Fibroblast of peridontal ligament (primary cell): ENCODE measurements at regions not wholly inside any gene's neighbourhood (a gene's known extent, or its start where the extent isn't known, plus 50 kb on each side); places are given as distances from the start of the nearest gene placed in this dataset.
"Not testable (repeated sequence)": the region's sequence is repeated elsewhere in the genome, so short reads cannot be mapped to it uniquely, and the experiment has no call there.

Experiments
- DNase-seq: peaks from one replicate; pipeline ENCODE4 v3.0.0-alpha.2; 2010; ENCODE audit errors: extremely low read depth

- no peak for DNase-seq
Measured at GRCh38 chr4:129672941-129673340, 577.0 kb downstream of the C4orf33 start.

- no peak for DNase-seq
Measured at GRCh38 chr4:129675036-129675435, 579.1 kb downstream of the C4orf33 start.

- DNase-seq = no peak
Measured at GRCh38 chr4:129676934-129677333, 581.0 kb downstream of the C4orf33 start.

- DNase-seq = no peak
Measured at GRCh38 chr4:129682586-129682985, 586.6 kb downstream of the C4orf33 start.

- no peak for DNase-seq
Measured at GRCh38 chr4:129707949-129708348, 612.0 kb downstream of the C4orf33 start.

GRCh38 chr4:129708784-129709183 lies 612.8 kb downstream of the C4orf33 start:
- no peak for DNase-seq

- no peak for DNase-seq
Measured at GRCh38 chr4:129738175-129738574, 642.2 kb downstream of the C4orf33 start.

- no peak for DNase-seq
Measured at GRCh38 chr4:129747756-129748155, 651.8 kb downstream of the C4orf33 start.

GRCh38 chr4:129748991-129749390 lies 653.0 kb downstream of the C4orf33 start:
- no peak for DNase-seq

GRCh38 chr4:129751646-129752045 lies 655.7 kb downstream of the C4orf33 start:
- DNase-seq = no peak

- no peak for DNase-seq
Measured at GRCh38 chr4:129783596-129783995, 687.6 kb downstream of the C4orf33 start.

GRCh38 chr4:129788486-129788885 lies 692.5 kb downstream of the C4orf33 start:
- DNase-seq = no peak

- no peak for DNase-seq
Measured at GRCh38 chr4:129804461-129804981, 708.6 kb downstream of the C4orf33 start.

- DNase-seq = no peak
Measured at GRCh38 chr4:129806986-129807385, 711.0 kb downstream of the C4orf33 start.

- no peak for DNase-seq
Measured at GRCh38 chr4:129808242-129808641, 712.3 kb downstream of the C4orf33 start.

- no peak for DNase-seq
Measured at GRCh38 chr4:129821073-129821472, 725.1 kb downstream of the C4orf33 start.

GRCh38 chr4:129821963-129822362 lies 726.0 kb downstream of the C4orf33 start:
- DNase-seq = no peak

- no peak for DNase-seq
Measured at GRCh38 chr4:129822701-129823100, 726.7 kb downstream of the C4orf33 start.

GRCh38 chr4:129823105-129823504 lies 727.2 kb downstream of the C4orf33 start:
- DNase-seq = peak; percentile 5

GRCh38 chr4:129829373-129829772 lies 733.4 kb downstream of the C4orf33 start:
- DNase-seq = no peak

- no peak for DNase-seq
Measured at GRCh38 chr4:129839687-129840086, 743.7 kb downstream of the C4orf33 start.

- DNase-seq = no peak
Measured at GRCh38 chr4:129842096-129842495, 746.1 kb downstream of the C4orf33 start.

GRCh38 chr4:129852434-129852833 lies 756.5 kb downstream of the C4orf33 start:
- no peak for DNase-seq

GRCh38 chr4:129853685-129854467 lies 757.9 kb downstream of the C4orf33 start:
- DNase-seq = not testable (repeated sequence)
